ENCODE measurements at regions not wholly inside any gene's neighbourhood (a gene's known extent, or its start where the extent isn't known, plus 50 kb on each side); places are given as distances from the start of the nearest gene placed in this dataset.
"Not testable (repeated sequence)": the region's sequence is repeated elsewhere in the genome, so short reads cannot be mapped to it uniquely, and the experiment has no call there.

DNA sequence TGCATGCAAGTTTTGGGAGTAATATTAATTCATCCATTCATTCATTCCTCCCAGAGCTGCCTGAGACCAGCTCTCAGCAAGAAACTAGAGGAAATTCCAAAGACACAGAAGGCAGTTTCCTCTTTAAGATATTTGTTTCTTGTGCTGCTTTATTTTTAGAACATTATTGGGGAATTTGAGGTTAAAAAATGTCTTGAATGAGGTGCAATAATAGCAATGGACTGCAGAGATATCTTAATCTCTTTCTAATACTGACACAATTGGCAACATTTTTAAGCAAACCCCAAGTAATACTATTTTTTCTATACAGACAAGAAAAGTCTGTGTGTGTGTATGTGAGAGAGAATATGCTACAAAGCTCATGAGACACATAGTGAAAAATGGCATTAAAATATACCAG lies 190.2 kb upstream of the USP15 start:
- no peak overlapping the region for H3K27ac Mint-ChIP-seq (ENCODE audit: low read depth, unreplicated experiment)
- no peaks in the 10 kb centered on the region for H3K9me3 Mint-ChIP-seq (ENCODE audit: unreplicated experiment)
- POLR2A ChIA-PET, result no interaction called here
- no peaks in the 10 kb centered on the region for H3K27me3 Mint-ChIP-seq (ENCODE audit: insufficient read depth, unreplicated experiment)
- intact Hi-C loops (cut with micrococcal nuclease), result no loop called here
- TF ChIP-seq, protein P1, sequence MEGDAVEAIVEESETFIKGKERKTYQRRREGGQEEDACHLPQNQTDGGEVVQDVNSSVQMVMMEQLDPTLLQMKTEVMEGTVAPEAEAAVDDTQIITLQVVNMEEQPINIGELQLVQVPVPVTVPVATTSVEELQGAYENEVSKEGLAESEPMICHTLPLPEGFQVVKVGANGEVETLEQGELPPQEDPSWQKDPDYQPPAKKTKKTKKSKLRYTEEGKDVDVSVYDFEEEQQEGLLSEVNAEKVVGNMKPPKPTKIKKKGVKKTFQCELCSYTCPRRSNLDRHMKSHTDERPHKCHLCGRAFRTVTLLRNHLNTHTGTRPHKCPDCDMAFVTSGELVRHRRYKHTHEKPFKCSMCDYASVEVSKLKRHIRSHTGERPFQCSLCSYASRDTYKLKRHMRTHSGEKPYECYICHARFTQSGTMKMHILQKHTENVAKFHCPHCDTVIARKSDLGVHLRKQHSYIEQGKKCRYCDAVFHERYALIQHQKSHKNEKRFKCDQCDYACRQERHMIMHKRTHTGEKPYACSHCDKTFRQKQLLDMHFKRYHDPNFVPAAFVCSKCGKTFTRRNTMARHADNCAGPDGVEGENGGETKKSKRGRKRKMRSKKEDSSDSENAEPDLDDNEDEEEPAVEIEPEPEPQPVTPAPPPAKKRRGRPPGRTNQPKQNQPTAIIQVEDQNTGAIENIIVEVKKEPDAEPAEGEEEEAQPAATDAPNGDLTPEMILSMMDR (IDR thresholded peaks at IDR 0.05; ENCODE audit: unreplicated experiment), result no peak
- H3K4me1 Mint-ChIP-seq (ENCODE audit: insufficient read depth, unreplicated experiment), result no peaks in the 10 kb centered on the region
- CTCF ChIA-PET, result interaction anchor here (0.6 to 2.0 kb wide), 4 partner anchors 9 to 1081 kb away, joined by 3 to 5 read pairs (median 3); no protein-coding TSS in a partner anchor
- H3K36me3 Mint-ChIP-seq (ENCODE audit: insufficient read depth, unreplicated experiment), result no peaks in the 10 kb centered on the region
- no TSS peak for BruUV-seq (replicated peaks)
- no peak overlapping the region for H3K4me3 Mint-ChIP-seq (ENCODE audit: unreplicated experiment)
- DNase-seq (ENCODE audit: unreplicated experiment), result no peak

DNA sequence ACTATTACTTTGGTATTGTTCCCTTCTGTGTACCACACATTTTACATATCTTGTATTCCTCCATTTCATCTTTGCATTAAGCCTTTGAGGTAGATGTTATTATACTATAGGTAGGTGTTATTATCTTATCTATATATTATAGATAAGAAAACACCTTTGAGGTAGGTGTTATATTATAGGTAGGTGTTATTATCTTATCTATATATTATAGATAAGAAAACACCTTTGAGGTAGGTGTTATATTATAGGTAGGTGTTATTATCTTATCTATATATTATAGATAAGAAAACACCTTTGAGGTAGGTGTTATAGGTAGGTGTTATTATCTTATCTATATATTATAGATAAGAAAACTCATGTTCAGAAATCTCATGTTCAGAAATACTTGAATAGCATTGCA lies 187.0 kb upstream of the USP15 start:
- H3K4me1 Mint-ChIP-seq (ENCODE audit: insufficient read depth, unreplicated experiment), result not testable (repeated sequence)

DNA sequence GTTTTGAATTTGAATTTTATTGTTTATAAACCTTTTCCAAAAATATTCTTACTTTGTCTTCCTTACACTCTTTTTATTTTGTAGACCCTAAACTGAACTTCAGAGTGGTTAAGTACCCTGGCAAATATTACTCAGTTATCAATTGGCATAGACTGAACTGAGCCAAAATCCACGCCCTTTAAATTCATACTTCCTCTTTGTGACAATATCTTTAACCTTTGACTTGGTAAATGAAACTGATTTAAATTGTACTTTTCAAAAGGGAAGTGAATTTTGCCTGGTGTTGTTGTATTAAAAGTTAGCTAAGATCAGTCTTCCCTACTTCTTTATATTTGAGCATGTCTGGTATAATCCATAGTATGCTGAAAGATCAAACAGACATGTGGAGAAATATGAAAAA lies 184.3 kb upstream of the USP15 start:
- CTCF ChIA-PET, result interaction anchor here (0.6 to 0.7 kb wide), 3 partner anchors 48 to 930 kb away, joined by 3 to 4 read pairs (median 4); no protein-coding TSS in a partner anchor
- Mint-ChIP-seq H3K27me3 (ENCODE audit: insufficient read depth, unreplicated experiment) (no peaks in the 10 kb centered on the region), H3K9me3 (ENCODE audit: unreplicated experiment) (no peaks in the 10 kb centered on the region), H3K4me1 (ENCODE audit: insufficient read depth, unreplicated experiment) (no peaks in the 10 kb centered on the region), H3K36me3 (ENCODE audit: insufficient read depth, unreplicated experiment) (no peaks in the 10 kb centered on the region), H3K4me3 (ENCODE audit: unreplicated experiment) (no peak overlapping the region), H3K27ac (ENCODE audit: low read depth, unreplicated experiment) (no peak overlapping the region)
- DNase-seq (ENCODE audit: unreplicated experiment), result no peak
- POLR2A ChIA-PET, result interaction anchor here (0.7 to 1.2 kb wide), 2 partner anchors 12 to 208 kb away, joined by 3 read pairs; no protein-coding TSS in a partner anchor
- BruUV-seq (replicated peaks), result no TSS peak
- intact Hi-C loops (cut with micrococcal nuclease), result no loop called here
- TF ChIP-seq, protein P1 (IDR thresholded peaks at IDR 0.05; ENCODE audit: unreplicated experiment), result no peak

More for the DNA sequence above, 187.0 kb upstream of the USP15 start:
- DNase-seq (ENCODE audit: unreplicated experiment); POLR2A ChIA-PET; H3K9me3 Mint-ChIP-seq (ENCODE audit: unreplicated experiment); CTCF ChIA-PET; H3K27me3 Mint-ChIP-seq (ENCODE audit: insufficient read depth, unreplicated experiment); H3K27ac Mint-ChIP-seq (ENCODE audit: low read depth, unreplicated experiment); intact Hi-C loops (cut with micrococcal nuclease); BruUV-seq (replicated peaks); H3K4me3 Mint-ChIP-seq (ENCODE audit: unreplicated experiment); H3K36me3 Mint-ChIP-seq (ENCODE audit: insufficient read depth, unreplicated experiment): not testable (repeated sequence)

DNA sequence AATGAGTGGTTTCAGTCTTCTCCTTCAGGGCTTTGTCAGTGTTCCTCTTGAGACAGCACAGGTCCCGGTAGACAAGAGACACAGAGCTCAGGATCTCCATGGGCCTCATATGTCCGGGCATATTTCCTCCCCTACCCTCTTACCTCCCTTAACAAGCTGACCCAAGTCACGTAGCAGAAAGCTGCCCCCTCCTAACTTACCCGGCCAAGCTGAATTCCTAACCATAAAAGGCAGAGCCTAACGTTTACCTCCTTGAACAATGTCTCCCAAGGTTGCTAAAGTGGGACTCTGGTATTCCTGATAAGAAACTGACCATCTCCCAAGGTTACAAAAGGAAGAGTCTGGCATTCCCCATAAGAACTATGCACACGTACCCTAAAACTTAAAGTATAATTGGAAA lies 182.2 kb upstream of the USP15 start:
- Mint-ChIP-seq H3K9me3 (ENCODE audit: unreplicated experiment) (no peaks in the 10 kb centered on the region), H3K4me3 (ENCODE audit: unreplicated experiment) (no peak overlapping the region), H3K27ac (ENCODE audit: low read depth, unreplicated experiment) (no peak overlapping the region), H3K36me3 (ENCODE audit: insufficient read depth, unreplicated experiment) (no peaks in the 10 kb centered on the region), H3K27me3 (ENCODE audit: insufficient read depth, unreplicated experiment) (no peaks in the 10 kb centered on the region), H3K4me1 (ENCODE audit: insufficient read depth, unreplicated experiment) (no peaks in the 10 kb centered on the region)
- ChIA-PET CTCF (no interaction called here), POLR2A (interaction anchor here (1.8 kb wide), 1 partner anchor 14 kb away, joined by 5 read pairs; no protein-coding TSS in a partner anchor)
- TF ChIP-seq, protein P1 (IDR thresholded peaks at IDR 0.05; ENCODE audit: unreplicated experiment), result no peak
- no peak for DNase-seq (ENCODE audit: unreplicated experiment)
- BruUV-seq (replicated peaks), result no TSS peak
- intact Hi-C loops (cut with micrococcal nuclease), result no loop called here

DNA sequence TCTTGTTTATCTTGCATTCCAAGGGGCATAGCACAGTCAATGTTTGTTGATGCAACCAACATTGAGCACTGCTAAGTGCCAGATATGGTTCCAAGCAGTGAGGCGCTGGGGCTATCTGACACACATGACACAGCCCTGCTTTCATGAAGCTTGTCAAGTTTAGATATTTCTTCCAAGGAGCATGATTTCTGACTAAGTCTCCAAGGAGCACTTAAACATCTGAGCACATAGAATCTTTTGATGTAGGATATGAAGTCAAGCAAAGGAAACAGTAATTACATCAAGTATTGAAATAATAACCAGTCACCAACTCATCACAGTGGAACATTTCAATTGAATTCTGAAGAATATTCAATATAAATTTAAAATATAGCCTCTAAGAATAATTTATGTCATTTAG lies 177.8 kb upstream of the USP15 start:
- intact Hi-C loops (cut with micrococcal nuclease), result no loop called here
- no peak overlapping the region for H3K27ac Mint-ChIP-seq (ENCODE audit: low read depth, unreplicated experiment)
- ChIA-PET CTCF (no interaction called here), POLR2A (no interaction called here)
- no TSS peak for BruUV-seq (replicated peaks)
- no peak overlapping the region for H3K4me3 Mint-ChIP-seq (ENCODE audit: unreplicated experiment)
- no peak for DNase-seq (ENCODE audit: unreplicated experiment)
- TF ChIP-seq, protein P1 (IDR thresholded peaks at IDR 0.05; ENCODE audit: unreplicated experiment), result no peak
- H3K9me3 Mint-ChIP-seq (ENCODE audit: unreplicated experiment), result no peaks in the 10 kb centered on the region
- H3K4me1 Mint-ChIP-seq (ENCODE audit: insufficient read depth, unreplicated experiment), result no peaks in the 10 kb centered on the region
- no peaks in the 10 kb centered on the region for H3K36me3 Mint-ChIP-seq (ENCODE audit: insufficient read depth, unreplicated experiment)
- H3K27me3 Mint-ChIP-seq (ENCODE audit: insufficient read depth, unreplicated experiment), result no peaks in the 10 kb centered on the region

Data from MCF 10A (cell line).